GM21786 (cell line): ENCODE measurements at regions not wholly inside any gene's neighbourhood (a gene's known extent, or its start where the extent isn't known, plus 50 kb on each side); places are given as distances from the start of the nearest gene placed in this dataset.
"Not testable (repeated sequence)": the region's sequence is repeated elsewhere in the genome, so short reads cannot be mapped to it uniquely, and the experiment has no call there.

ENCODE experiments used
- ATAC-seq: cut with Tn5 transposase; IDR thresholded peaks from one replicate; pipeline ENCODE4 v1.9.1; 2021; ENCODE audit not compliant: unreplicated experiment

DNA sequence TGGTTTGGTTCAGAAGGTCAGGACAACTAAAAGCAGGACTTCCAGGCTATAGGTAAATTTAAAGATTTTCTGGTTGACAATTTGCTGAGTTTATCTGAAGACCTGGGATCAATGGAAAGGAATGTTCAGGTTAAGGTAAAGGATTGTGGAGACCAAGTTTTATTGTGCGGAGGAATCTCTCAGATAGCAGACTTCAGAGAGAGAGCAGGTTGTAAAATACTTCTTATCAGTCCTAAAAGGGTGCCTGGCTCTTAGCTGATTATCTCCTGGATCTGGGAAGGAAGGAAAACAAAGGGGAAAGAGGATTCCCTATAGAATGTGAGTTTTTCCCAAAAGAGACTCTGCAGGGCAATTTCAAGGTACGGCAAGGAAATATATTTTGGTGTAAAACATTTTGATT, 851.5 kb downstream of the DACH1 start:
- no peak for ATAC-seq

DNA sequence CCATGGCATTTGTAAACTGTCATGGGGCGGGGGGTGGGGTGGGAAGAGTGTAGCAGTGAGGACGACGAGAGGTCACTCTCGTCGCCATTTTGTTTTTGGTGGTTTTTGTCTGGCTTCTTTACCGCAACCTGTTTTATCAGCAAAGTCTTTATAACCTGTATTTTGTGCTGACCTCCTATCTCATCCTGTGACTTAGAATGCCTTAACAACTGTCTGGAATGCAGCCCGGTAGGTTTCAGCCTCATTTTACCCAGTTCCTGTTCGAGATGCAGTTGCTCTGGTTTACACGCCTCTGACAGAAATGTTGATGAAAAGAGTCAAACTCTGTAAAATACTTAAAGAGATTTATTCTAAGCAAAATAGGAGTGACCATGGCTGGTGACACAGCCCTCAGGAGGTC, 852.0 kb downstream of the DACH1 start:
- ATAC-seq: no peak

DNA sequence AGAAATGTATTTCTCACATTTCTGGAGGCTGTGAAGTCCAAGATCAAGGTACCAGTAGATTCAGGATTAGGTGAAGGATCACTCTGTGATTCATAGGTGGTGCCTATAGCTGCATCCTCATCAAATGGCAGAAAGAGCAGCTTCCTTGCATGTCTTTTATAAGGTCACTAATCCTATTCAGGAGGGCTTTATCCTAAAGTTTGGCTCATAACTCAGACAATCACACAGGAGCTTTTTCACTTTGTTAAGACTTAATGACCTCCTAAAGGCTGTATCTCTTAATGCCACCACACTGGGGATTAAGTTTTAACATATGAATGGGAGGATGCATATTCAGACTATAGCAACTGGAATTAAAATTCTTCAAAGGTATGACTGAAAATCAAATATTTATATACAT, 861.1 kb downstream of the DACH1 start:
- no peak for ATAC-seq

DNA sequence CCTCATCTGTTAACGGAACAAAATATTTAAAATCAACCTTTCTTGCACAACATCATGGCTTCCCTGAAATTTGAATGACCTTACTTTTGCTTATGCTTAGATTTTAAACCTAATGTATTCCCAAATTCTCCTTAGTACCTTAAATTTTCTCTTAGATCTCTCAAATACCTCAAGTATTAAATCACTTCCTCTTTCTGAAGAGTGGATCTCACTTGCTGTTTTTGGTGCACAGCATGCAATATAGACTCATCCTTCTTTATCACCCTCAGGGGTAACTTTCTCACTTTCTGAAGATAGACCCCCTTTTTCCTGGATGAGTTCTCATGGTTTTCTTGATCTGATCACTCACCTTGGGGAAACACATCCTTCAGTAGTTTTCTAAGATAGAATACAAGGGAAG, 871.7 kb downstream of the DACH1 start:
- ATAC-seq: no peak

DNA sequence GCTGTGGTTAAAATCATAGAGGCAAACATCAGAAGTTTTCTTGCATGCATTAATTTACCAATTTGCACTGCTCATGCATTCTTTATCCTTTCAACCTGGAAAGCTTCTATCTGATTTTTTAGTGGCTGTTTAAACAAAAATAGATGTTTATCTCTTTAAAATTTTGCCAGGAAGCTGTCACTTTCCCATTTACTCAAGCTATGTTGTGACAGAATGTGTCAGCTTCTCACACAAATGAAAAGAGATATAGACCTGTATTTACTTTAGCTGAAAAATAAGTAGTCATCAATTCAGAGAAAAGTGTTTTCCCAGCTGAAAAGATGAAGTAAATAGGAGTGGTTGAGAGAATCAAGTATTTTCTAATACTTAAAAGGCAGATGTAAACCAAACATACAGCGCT, 872.8 kb downstream of the DACH1 start:
- ATAC-seq: no peak

DNA sequence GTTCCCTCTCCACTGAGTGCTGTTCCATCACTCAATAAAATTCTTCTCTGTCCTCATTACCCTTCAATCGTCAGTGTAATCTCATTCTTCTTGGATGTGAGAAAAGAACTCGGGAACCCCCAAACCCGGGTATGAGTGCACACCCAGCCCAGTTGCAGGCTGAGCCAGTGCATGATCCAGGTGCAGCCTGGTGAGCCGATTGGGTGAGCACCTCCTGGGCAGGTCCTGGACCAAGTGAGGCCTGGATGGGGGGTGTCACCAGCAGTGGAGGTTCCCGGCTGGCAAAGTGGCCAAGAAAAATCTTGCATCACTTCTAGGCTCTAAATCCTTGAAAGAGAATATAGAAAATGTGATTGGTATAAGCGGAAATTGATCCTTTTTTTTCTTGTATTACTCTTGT, 878.8 kb upstream of the KLHL1 start:
- ATAC-seq: no peak

DNA sequence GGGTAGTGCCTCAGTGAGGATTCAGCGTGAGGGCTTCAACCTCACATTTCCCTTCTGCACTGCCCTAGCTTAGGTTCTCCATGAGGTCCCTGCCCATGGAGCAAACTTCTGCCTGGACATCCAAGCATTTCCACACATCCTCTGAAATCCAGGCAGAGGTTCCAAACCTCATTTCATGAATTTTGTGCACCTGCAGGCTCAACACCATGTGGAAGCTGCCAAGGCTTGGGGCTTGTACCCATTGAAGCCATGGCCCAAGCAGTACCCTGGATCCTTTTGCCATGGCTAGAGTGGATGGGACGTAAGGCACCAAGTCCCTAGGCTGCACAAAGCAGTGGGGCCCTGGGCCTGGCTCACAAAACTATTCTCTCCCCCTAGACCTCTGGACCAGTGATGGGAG, 877.1 kb upstream of the KLHL1 start:
- ATAC-seq: no peak

DNA sequence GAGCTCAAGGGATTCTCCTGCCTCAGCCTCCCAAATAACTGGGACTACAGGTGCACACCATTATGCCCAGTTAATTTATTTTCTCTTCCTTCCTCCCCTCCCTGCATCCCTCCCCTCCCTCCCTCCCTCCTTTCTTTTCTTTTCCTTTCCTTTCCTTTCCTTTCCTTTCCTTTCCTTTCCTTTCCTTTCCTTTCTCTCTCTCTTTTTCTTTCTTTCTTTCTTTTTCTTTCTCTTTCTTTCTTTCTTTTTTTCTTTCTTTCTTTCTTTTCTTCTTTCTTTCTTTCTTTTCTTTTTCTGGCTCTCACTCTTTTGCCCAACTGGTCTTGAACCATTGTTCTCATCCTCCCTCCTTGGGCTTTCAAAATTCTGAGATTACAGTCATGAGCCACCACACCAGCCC, 873.0 kb upstream of the KLHL1 start:
- ATAC-seq: not testable (repeated sequence)

DNA sequence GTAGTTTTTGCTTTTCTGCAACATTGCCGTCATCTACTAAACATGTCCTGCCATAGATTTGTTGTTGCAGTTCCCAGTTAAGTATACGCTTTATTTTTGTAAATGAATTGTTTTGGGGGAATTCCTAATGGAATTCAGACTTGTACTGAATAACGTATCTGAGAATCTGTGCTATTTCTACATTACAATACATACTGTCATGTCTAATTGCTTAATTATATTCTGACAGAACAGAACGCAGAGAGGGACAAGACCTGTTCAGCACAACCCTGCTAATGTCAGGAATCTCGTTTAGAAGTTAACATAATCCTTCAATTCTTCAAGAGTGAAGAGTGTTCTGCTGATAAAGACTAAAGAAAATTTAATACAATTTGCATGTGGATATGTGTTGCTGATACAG, 861.1 kb upstream of the KLHL1 start:
- no peak for ATAC-seq

DNA sequence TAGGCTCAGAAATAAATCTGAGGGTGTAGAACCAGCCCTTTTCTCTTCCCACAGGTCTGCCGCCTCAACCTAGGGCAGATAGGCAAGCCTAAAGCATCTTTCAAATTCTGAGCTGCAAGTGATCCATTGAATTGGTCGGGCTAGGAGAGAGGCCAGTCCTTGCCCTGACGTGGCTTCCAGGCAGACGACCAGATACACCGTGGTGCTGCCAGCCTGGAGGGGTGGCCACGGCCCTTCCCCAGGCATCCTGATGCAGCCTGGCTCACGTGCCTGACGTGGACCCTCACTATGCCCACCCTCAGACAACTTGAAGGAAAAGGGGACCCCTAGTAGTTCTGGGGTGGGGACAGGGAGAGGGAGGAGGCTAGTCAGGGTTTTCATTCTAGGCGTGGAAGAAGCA, 859.3 kb upstream of the KLHL1 start:
- ATAC-seq: no peak

DNA sequence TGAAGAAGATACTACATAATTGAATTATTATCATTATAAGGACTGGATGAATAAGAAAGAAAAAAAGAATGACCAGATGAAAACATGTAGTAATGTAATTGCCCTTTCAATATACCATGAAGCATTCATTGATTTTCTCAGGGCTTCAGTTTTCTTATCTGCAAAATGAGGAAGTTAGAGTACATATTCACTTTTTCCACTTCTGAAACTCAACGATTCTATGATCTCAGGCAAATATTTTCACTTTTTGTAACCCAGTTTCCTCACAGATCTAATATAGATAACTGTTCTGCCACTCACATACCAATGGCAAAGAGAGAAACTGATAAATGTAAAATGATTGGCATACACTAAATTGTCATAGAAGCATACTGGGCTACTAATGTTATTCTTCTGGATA, 856.6 kb upstream of the KLHL1 start:
- ATAC-seq: no peak

DNA sequence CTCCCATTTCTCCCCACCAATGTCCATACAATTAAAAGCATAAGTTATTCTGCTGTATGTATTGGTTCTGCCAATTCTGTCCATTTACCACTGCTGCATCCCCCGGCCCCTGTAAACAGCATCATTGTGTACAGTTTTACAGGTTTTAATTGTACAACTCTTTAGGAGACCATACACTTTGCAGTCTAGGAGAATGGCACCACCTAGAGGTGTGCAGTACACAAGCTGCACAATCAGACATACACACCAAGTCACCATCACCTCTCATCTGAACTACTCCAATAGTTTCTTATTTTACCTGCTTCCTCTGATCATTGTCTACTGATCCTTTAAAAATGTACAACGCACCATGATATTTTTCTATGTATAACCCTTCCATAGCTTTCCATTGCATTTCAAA, 855.9 kb upstream of the KLHL1 start:
- no peak for ATAC-seq

DNA sequence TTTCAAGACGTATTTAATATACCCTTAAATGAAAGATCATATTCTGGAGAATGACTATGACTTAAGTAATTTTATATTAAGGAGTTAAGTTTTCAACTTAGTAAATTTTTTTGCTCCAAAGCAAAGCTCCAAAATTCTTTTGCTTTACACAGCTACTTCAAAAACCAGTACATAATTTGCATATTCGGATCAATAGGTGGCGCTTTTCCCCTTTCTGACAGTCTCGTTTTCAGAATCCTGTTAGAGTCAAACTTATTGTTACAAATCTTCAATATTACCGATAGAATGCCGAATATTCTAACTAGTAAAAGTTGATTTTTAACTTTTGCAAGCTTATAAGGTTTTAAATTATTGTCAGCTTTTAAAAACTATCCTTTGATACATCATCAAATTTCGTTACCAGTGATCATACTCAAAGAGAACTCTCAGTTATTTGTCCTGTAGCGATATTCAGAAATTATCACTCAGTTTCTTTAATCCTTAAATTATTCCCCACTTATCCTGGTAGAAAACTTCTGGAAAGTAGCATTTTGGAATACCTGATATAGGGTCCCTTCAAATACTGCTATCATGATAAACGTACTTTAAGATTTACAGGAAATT, 852.7 kb upstream of the KLHL1 start:
- ATAC-seq: no peak

DNA sequence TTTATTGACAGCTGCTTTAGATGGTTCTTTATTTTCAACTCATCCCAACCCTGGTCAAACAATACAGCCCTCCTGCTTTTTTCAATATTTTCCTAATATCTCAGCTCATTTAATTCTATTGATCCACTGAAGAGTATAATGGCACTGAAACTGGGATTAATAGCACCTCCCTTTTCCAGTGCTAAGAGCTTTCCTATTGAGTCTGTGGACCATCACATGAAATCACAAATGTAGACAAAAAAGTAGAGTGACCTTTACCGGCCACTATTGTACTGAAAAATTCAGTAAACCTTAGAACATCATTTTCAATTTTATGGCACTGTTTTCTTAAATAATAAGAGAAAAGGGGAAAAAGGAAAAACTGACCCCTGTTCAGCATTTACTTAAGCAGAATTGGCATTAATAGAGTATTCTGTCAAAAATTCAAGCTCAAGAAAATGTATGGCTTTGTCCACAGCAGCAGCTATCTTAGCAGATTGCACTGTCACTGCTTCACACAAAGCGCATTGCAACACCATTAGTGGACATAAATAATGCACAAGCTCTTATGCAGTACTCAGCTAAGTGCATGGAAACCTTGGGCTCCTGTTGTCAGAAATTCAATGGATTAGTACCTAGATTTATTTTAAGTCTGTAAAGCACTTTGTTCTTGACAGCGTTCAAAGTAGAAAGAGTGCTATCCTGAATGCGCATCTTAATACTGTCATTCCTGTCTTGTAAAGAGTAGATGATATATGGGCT, 851.0 kb upstream of the KLHL1 start:
- ATAC-seq: no peak

DNA sequence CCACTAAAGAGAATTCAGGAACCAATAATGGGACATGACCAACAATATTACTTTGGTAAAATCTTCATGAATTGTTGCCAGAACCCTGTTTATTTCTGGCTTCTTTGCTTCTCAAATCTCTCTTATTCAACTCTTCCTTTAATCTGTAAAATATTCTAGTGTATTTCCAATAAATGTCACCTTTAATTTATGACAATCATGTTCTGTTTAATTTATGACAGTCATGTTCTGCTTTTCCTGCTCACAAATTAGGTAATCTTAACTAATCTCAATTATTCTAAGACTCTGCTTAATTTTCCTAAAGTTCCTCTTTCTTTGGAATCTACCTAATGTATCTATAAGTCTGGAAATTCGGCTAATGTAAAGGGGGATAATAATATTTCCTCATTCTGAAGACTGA, 847.6 kb upstream of the KLHL1 start:
- no peak for ATAC-seq

DNA sequence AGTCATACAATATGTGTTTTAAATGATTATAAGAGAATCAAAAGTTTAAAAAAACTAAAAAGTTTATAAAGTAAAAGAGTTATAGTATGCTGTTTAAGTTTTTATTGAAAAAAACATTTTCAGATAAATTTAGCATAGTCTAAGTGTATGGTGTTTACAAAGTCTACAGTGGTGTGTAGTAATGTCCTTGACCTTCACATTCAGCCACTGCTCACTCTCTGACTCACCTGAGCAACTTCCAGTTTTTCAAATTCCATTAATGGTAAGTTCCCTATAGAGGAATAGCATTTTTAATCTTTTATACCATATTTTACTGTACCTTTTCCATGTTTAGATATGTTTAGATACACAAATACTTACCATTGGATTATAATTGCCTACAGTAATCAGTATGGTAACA, 842.4 kb upstream of the KLHL1 start:
- ATAC-seq: no peak

DNA sequence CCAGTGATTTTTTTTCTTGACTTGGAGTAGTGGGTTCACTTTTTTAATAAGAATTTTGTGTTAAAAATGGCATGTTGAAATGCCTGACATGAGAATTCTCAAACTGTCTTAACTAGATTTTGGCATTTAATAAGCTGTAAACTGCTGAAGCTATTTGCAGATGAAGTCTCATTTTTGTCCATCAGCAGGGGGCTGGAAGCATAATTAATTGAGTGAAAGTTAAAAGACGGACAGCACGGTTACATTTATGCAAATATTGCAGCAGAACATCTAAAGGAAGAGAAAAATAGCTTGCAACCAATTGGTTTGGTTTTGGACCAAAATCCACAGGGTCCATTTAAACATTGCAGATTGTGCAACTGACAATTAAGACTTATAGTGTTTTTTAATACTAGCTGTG, 837.3 kb upstream of the KLHL1 start:
- no peak for ATAC-seq

DNA sequence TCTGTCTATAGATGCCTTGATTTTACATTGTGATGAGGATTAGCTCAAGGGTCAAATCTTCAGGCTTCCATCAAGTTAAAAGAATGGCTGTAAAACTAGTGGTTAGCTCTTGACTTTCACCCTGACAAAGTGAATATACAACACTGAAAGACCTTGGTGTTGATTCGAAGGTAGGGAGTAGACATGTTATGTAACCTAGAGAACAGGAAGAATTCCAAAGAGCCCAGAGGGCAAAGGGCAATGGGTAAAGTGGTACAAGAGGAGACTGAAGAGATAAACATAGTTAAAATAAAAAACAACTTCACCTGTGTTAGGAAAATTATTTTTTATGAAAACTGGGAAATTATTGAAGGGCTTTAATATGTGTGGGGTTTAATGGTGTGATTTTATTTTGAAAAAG, 833.2 kb upstream of the KLHL1 start:
- no peak for ATAC-seq

DNA sequence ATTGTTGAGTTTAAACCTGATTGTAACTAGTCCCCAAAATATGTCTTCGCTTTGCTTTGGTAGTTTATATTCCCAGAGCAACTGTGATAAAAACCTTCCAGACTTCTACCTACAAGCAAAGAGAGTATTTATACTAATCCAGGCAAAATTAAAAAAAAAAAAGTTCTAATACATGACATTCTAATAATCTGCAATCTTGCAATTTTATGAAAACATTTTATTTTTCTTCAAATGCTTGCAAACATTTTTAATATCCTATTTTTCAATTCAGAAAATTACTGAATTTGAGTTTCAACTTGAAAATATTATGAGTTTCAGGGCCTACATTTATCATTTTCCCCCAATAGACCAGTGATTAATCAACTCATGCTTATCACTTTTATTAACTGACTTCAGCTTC, 830.2 kb upstream of the KLHL1 start:
- ATAC-seq: no peak

DNA sequence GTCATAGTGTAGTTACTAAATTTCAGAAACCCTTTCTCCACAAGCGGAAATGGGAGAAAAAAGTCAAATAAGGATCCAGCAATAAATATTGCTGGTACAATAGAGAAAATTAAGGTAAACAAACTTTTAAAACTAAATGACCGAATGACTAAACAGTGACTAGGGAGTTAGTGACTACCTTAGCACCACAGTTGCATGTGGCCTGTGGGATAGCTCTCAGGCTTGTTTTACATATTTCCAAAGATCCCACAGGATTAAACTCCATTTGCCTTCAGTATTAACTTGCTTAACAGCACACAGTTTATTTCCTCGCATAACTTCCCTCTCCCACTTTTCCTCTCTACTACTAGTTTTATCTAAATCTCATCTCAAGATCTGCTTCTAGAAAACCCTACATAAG, 824.3 kb upstream of the KLHL1 start:
- no peak for ATAC-seq

DNA sequence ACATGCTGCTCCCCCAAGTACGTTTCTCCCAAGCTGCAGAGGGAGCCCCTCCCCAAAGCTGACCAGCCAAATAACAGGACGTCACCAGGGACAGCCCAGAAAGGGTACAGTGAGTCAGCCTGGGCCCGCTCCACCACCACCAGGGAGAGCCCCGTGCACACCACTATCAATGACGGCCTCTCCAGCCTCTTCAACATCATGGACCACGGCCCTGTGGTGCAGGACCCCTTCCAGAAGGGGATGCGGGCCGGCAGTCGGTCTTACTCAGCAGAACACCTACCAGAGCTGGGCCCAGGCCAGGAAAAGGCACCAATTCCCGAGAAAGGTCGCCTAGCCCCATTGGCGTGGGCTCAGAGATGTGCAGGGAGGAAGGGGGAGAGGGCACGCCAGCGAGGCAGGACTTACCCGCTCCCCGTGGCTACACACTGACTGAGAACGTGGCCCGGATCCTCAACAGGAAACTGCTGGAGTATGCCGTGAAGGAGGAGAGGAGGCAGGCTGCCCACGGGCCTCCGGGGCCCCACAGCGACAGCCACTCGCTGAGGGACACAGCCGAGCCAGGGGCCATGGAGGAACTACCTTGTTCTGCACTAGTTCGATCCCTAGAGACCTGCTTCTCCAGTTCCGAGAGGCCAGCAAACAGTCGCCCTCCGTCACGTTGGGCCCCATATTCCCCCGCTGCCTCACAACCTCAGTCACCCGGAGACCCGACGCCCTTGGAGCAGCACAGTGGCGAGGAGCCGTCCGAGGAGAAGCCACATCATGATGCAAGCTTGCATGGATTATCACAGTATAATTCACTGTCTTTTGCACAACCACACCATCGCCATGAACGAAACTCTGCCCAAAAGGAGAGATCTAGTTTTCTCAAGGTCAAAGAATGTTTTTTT, 815.9 kb upstream of the KLHL1 start:
- no peak for ATAC-seq

DNA sequence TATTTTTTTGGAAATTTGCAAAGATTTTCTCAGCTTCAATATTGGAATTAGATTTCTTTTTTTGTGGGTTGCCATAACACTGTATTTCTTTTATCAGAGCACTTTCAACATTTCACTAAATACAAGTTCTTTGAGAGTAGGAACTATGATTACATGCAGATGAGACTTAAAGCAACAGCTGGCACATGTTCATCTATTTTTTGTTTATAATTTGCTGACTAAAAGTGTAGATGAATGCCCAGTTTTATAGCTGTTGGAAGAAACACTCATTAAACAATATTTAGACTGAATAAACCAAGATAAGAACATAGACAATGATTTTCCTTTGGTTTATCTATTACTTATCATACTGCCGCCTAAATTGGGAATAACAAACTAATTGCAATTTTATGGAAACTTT, 803.0 kb upstream of the KLHL1 start:
- ATAC-seq: no peak
